Stimulated activated CD8-positive, alpha-beta memory T cell treated with anti-CD3 and anti-CD28 coated beads, Interleukin-7, amount 100 ng/mL, for 4 hours (primary cell): ENCODE measurements at regions not wholly inside any gene's neighbourhood (a gene's known extent, or its start where the extent isn't known, plus 50 kb on each side); places are given as distances from the start of the nearest gene placed in this dataset.

Experiments
- DNase-seq, 2 donors: peaks; one replicate each; pipeline ENCODE4 v3.0.0-alpha.2; 2020; ENCODE audit warnings: low read depth in 2 of 2

DNA sequence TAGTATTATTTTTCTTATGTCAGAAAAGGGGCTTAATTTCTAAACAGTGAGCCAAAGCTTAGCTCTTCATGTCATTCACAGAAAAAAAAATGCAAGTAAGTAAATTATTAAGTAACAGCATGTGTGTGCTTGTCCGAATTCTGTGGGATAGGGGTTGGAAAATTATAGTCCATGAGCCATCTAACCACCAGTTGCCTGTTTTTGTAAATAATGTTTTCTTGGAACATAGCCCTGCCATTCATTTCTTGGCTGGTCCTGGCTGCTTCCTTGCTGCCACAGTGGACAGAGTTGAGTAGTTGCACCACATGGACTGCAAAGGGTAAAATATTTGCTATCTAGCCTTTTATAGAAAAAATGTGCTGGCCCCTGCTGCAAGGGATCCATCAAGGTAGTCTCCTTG lies 513.7 kb upstream of the WWC1 start:
- no peak for DNase-seq

DNA sequence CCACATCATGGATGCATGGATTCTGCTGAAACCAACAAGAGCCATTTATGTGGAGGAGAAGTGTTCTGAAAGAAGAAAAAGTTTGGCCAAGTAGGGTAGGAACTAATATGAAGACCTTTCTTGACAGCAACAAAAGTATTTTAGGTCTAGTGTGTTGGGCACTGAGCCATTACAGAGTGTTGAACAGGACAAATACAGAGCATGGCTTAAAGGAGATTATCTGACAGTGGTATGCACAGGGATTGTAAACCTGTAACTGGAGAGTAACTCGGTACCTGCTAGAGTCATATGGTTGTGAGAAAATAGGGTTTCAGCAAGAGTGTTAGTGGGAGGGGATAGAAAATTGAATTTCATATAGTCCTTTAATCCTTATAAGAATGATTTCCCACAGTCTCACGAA lies 513.2 kb upstream of the WWC1 start:
- DNase-seq: no peak

DNA sequence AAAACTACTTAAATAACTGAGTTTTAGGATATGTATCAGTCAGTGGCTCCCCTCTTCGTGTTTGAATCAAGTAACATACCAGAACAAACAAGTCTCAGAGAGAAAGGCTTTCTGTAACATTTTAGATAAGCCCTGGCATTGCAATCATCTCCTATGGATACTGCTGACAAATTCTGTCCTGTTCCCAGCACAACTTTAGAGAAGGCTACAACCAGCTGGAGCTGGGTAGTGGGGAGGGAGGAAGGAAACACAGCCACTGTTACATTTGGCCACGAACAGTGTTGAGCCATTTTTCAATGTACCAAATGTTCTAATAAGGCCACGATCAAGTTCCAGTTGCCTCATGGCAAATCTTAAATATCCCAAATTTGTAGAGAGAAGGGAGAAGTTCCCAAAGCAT lies 511.8 kb upstream of the WWC1 start:
- no peak for DNase-seq

DNA sequence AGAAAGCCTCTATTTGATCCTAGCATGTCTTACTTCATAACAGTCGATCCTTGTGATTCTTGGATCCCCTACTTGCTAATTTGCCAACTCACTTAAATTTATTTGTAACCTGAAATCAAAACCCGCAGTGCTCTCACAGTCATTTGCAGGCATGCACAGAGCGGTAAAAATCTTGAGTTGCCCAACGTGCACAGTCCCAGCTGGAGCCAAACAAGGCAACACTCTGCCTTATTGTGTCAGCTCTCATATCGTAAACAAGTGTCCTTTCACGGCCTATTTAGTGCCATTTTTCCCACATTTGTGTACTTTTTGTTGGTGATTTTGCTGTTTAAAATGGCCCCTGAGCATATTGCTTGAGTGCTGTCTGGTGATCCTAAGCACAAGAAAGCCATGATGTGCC lies 511.3 kb upstream of the WWC1 start:
- DNase-seq: no peak

DNA sequence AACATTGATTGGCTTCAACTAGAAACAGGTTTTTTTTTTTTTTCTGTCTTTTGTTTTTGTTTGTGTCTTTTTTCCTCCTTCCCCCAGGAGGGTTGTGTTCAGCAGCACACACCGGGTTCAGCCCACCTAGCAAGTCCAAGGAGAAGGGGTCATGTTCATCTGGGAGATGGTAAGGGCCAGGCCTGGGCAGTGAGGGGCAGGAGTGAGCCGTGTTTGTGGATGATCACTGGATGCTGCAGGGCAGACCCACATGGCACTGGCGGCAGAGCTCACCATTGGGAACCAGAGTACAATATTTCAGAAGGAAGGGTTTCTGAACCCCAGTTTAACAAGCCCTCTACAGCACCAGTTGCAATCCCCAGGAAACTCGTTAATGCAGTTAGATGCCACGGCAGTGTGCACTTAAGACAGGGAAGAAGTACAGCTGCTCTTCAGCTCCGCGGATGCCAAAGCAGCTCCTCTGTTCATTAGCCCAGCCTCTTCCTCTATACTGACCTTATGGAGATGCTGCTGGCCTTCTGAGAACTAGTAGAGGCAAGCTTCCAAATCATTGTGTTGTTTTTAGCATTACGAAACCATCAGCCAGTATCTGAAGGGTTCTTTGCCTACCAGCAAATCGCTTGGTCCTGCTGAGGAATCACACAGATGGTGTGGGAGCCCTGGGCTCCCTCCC lies 508.2 kb upstream of the WWC1 start:
- DNase-seq: no peak

DNA sequence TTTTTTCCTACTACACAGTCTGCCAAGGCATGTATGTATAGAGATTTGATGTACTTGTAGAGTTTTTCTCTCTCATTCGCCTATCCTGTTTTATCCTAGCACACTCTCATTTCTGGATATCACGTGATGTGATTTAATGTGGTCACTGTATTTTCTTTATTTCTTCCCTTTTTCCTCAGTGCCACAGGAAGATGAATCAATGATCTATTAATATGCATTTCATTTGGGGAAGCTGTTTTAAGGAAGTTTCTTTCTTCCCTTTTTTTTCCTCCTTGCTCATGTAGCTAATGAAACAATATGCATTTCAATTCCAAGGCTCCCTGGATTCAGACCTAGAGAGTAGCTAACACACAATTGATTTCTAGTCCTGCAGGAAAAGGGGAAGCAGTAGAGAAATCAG lies 506.3 kb upstream of the WWC1 start:
- no peak for DNase-seq

DNA sequence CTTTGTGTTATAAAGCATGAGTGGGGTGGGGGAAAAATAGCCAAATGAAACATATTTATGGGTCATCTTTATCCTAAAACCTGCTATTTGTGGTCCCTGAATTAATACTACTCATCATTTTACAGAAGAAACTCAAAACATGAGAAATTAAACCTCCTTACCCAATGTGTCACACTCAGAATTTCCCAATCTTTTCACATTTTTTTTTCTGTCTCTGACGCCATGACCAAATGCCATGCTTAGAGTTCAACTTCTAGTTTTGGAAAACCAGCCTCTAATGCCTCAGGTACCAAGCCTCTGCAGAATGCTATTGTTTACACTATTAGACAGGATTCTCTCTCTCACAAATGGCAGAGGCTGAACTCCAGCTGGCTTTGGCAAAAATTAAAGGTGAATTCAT lies 505.5 kb upstream of the WWC1 start:
- no peak for DNase-seq

DNA sequence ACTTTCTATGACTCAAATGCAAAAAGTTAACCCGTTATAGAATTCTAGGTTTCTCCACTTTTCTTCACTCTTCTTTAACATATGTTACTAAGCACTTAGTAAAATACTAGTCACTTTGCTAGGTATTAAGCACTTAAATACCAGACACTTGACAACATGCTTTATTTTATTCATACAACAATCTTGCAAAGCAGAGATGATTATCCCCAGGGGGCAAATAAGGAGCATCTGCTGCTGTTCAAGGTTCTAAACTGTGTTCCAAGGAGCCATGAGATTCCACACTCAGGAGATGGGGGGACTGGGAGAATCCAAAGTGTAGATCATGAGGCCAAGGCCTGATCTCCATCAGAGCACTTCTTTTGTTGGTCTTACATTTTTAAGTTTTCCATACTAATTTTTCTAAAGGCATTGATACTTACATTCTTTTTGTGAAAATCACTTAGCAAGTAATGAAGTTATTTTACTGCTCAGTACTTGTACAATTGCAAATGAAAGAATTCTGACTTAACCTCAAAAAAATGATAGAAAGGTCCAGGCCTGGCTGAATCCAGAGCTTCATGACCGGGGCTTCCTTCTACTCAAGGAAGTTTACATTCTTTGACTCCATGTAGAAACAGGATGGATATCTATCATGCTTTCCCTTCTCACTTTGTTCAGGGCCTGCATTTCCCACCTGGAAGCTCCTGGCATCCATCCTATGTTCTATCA lies 504.4 kb upstream of the WWC1 start:
- DNase-seq: no peak

DNA sequence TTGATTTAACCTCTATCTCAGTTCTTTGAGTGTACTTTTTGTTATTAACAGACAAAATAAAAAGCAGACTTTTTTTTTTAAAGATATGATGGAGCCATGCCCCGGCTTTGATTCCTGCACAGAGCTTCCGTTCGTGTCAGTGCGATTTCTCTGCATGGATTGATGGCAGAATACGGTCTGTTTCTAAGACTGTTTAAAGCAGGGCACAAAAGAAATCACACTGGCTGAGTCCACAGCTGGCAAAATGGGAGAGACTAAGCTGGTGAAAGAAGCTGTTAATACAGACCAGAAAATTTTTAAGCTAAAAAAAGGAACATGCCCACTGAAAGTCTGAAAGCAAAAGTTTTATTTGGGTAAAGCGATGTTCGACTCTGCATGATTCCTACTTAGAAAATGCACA lies 501.4 kb upstream of the WWC1 start:
- DNase-seq: no peak

DNA sequence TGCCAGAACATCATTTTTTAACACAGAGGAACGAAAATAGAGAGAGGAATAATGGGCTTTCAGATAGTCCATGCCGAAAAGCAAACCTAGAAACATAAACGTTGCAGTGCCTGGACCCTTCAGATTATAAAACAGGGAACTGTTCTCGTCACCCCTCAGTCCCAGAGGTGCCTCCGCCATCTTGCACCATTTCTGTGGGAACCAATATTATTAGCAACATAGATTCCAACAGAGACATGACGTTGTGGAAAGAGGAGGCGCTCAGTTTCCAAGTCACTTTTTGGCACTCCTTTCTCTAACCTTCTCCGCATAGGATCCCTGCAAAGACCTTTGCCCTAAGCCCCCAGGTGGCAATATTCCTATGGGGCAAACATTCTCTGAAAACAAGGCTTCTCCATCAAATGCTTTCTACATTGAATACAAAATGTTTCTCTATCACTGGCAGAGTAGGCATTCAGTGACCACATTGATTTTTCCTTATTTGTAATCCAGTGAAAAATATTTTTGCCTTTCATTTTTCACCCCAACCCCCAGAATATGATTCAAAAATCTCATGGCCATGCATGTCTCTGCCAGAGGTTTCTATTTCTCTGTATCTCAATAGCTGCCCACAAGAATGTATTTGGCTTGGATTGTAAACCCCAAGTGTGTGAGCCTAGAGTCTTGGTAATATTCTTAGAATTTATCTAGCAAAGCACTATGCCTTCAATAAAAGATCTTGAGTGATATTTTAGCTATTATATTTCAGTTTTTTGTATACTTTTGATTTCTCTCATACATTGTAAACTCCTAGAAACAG lies 500.8 kb upstream of the WWC1 start:
- DNase-seq: no peak

DNA sequence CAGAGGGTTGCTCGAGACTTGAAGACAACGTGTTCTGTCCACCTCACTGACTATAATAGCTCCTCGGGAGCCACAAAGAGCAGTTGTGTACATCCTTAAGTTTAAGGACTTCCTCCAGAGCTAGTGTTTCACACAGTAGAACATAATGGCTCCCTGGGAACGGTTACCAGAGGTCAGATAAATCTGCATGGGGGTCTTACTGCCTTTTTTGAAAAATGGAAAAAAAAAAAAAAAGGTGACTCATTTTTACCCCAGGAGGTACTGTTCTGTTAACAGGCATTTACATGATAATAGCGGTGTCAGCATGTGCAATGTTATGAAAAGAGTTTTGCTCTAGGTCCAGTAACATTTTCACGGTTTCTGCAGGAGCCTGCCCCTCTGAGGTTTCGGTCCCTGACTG lies 498.9 kb upstream of the WWC1 start:
- DNase-seq: no peak

DNA sequence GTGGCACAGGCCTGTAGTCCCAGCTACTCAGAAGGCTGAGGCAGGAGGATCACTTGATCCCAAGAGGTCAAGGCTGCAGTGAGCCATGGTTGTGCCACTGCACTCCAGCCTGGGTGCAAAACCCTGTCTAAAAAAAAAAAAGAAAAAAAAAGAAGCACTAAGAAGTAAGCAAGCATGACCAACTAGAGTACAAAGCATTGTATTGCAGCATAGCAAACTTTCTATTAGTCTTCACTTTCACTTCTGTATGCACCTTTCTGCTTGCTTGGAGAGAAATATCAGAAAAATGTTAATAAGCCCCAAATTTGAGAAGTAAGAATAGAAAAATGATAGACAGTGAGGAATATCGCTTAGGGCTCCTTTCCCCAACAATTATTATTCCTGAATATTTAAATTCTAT lies 497.7 kb upstream of the WWC1 start:
- DNase-seq: no peak

DNA sequence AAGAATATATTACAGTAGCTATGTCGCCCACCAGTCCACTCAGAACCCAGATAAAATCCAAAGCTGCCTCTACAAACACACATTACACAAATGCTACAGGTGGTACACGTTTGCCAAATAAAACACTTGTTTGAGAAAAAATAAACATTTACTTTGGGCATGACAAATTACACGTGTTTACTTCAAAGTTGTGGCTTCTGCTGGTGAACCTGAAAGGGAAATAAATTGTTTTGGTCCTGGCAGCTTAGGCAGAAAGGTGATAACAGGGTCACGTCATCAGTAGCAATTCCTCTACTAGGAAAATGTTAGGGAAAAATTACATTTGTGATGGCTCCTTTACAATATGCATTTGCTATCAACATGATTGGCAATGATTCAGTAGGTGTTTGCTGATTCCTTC lies 497.3 kb upstream of the WWC1 start:
- DNase-seq: no peak

DNA sequence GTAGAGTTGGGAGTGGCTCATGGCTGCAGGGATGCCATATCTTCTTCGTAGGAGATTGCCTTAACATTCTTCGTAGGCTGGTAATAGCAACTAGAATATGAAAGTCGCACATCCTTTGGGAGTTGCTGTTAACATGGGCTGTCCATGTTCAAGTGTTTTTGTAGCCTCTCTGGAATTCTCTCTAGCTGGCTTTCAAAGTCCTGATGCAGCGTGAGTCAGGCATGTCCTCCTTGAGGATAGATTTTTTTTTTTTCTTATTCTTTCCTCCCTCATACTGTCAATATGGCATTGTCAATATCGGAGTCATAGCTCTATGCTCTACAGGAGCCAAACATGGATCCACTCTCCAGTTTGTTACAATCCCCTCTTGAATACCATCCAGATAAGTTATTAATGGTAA lies 494.8 kb upstream of the WWC1 start:
- no peak for DNase-seq

DNA sequence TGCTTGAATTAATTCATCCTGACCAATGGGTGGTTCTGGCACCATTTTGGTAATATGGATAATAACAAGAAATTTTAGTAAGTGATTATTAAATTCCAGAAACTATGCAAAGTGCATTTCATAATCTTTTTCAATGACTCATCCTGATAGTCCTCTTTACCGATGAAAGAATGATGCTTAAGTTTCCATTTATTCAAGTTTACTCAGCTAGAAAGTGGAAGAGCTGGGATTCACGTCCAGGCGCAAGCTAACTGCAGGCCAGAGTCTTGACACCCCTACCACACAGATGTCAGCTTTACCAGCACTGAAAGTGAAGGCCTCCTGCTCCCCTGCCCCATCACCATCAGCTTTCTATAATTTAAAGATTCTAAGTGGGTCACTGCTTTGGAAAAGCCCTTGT lies 493.5 kb upstream of the WWC1 start:
- no peak for DNase-seq

DNA sequence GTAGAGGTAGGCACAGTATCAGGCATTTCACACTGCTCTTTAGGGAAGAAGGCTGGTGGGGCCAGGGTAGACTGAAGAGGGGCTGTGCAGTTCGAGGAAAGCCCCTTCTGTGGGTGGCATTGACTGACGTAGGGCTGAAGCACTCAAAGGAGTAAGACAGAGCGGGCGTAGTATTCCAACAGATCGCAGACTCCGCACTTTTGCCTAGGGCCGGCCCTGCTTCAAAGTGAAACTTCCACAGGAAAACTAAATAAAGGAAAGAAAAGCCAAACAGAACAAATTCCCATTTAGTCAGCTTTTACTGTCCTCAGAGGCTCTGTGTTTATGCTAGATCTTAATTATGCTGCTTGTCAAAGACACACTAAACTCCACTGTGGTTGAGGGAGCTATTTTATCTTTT lies 493.0 kb upstream of the WWC1 start:
- no peak for DNase-seq

DNA sequence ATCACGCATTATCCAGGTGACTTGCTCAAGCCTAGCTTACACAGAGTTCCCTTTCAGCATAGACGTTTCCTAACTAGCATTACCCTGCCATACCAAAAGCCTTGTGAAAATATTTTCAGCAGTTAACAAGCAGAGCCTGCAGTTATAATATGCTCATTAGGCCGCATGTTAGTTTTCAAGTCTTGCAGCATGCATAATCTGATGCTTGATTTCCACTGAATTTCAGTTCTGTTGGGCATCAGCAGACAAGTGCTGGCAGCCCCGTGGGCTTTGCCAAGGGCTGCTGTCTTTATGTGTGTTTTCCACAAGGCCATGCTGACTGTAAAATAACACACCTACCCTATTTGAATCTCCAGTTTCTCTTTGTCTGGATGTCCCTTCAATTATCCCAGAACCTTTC lies 491.0 kb upstream of the WWC1 start:
- DNase-seq: no peak

DNA sequence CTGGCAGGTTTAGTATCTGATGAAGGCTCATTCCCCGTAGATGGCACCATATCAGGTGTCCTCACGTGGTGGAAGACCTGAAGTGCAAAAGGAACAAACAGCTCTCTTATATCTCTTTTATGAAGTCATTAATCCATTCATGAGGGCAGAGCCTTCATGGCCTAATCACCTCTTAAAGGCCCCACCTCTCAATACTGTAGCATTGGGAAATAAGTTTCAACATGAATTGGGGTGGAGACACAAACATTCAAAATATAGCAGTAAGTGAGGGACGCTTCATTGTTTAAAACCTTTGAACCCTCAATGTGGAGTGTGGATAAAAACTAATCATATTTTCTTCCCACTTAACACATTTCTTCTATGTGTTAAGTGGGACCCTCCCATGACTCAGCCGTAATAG lies 489.4 kb upstream of the WWC1 start:
- no peak for DNase-seq

DNA sequence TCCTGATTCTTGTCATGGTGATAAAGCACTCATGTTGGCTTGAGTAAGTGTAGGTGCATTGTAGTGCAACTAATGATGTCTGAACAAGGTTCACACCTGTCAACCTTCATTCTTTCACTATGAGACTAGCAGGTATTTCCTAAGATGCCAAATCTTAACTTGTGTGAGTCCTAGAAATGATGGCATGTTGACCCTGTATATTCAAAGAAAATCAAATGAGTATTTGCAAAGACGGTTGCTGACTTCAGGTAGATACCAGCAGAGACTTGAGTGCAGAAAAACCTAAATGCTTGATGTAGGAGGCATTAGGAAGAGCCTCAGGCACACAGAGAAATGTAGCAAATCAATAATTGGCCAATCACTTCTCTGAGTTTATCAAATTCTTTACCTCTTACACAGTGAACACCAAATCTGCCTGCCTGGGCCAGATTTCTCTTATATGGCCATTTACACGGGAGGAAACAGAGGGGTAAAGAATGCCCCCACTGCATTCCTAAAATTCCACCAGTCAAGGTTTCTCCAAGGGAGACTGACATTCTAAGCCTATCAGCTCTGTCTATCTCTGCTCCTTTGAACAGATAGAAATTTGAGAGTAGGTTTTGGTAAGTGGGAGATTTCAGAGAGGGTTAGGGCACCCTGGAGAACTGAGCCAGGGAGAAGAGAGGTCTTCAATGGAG lies 488.6 kb upstream of the WWC1 start:
- no peak for DNase-seq

DNA sequence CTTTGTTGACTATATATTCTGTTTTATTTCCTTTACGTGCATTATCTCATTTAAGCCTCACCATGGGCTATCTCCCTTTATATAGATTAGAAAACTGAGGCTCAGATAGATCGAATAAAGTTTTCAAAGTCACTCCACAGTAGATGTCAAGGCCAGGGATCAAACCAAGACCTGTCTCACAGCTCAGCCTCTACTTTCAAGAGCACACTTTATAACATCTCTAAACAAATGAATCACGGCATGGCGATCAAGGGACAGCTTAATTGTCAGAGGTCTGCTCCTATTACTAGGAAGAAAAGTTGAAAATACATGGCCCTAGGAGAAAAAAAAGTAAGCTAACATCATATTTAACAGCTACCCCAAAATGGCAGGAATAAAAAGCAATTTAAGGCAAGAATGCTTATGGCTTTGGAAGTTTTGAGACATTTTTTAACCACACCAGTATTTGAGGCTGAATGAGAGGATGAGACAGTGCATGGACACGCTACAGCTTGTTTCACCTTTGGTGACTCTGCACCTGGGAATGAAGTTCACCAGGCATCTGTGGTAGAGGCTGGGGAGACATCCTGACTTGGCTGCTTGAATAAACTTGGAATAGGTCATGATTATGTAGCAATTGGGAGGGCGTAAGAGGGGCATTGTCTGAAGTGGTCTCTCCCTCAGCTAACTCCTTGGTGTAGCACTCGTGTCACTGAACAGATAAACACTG lies 486.8 kb upstream of the WWC1 start:
- no peak for DNase-seq

DNA sequence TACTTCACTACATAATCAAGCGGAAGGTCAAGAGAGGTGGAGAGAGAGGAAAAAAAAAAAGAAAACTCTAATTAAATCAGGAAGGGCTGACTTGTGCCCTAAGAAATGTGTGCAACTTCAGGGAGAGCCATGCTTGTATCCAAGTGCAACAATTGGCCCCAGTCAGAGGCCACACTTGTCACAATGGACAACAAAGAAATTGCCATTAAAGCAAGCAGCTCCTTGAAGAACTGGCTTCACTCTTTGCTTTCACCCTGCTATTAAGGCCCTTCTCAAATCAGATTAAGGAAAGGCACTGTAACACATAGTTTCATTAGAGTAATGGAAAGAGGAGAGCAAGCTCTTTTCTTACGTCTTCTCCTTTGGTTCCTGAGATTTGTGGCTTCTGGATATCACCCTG lies 480.9 kb upstream of the WWC1 start:
- DNase-seq: no peak

DNA sequence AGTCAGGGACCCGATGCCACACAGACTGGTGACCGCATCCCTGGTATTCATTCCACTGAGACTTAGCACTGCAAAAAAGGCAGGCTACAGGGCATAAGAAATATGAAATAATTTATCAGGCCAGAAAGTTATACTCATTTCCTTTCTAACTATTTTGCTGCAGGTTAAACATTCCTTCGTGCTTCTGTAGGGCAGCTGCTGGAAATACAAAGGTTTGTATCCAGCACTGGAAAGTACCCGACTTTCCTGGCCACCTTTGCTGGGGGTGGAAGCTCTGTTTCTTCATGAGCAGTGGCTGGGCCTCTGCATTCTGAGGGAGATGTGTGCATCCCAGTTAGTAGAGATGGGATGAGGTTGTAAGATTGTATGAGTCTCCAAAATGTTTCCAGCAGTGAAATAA lies 478.6 kb upstream of the WWC1 start:
- DNase-seq: no peak
